Endodermal cell (in vitro differentiated cells): ENCODE measurements at regions not wholly inside any gene's neighbourhood (a gene's known extent, or its start where the extent isn't known, plus 50 kb on each side); places are given as distances from the start of the nearest gene placed in this dataset.

Experiments
- DNase-seq: peaks from one replicate; pipeline ENCODE4 v3.0.0-alpha.2; 2017
- H3K27ac ChIP-seq: 2 replicates; pipeline ENCODE4 v1.5.1; 2013; ENCODE audit warnings: mild to moderate bottlenecking, low read depth, low read length, moderate library complexity
- H3K27me3 ChIP-seq: 2 replicates; pipeline ENCODE4 v1.6.1; 2013; ENCODE audit warnings: mild to moderate bottlenecking, low read length, moderate library complexity; ENCODE audit not compliant: insufficient read depth, control insufficient read depth, poor library complexity, severe bottlenecking
- H3K36me3 ChIP-seq: 2 replicates; pipeline ENCODE4 v1.7.0; 2013; ENCODE audit warnings: mild to moderate bottlenecking, low read length, moderate library complexity; ENCODE audit not compliant: control insufficient read depth, insufficient read depth
- H3K4me1 ChIP-seq: one replicate; pipeline ENCODE4 v1.7.0; 2013; ENCODE audit warnings: low read length; ENCODE audit not compliant: control insufficient read depth, insufficient read depth
- H3K4me3 ChIP-seq: 2 replicates; pipeline ENCODE4 v1.5.1; 2013; ENCODE audit warnings: mild to moderate bottlenecking, low read length, moderate library complexity
- H3K9ac ChIP-seq: 2 replicates; pipeline ENCODE4 v1.6.1; 2013; ENCODE audit warnings: mild to moderate bottlenecking, low read length, moderate library complexity; ENCODE audit not compliant: poor library complexity, severe bottlenecking; ENCODE audit errors: extremely low read depth
- H3K9me3 ChIP-seq: 2 replicates; pipeline ENCODE4 v1.6.1; 2013; ENCODE audit warnings: mild to moderate bottlenecking, low read length, moderate library complexity; ENCODE audit not compliant: control insufficient read depth
- H3K27ac Mint-ChIP-seq: 2 replicates; pipeline ENCODE4 v1.8.0; 2020; ENCODE audit warnings: mixed read lengths
- H3K27me3 Mint-ChIP-seq: 2 replicates; pipeline ENCODE4 v1.8.0; 2021; ENCODE audit warnings: mild to moderate bottlenecking, mixed read lengths; ENCODE audit not compliant: insufficient read depth
- H3K36me3 Mint-ChIP-seq: 2 replicates; pipeline ENCODE4 v1.8.0; 2020; ENCODE audit warnings: low read depth, mixed read lengths
- H3K4me1 Mint-ChIP-seq: 2 replicates; pipeline ENCODE4 v1.8.0; 2020; ENCODE audit warnings: mixed read lengths
- H3K4me3 Mint-ChIP-seq: 2 replicates; pipeline ENCODE4 v1.8.0; 2020; ENCODE audit warnings: mild to moderate bottlenecking, moderate library complexity, mixed read lengths
- H3K9me3 Mint-ChIP-seq: 2 replicates; pipeline ENCODE4 v1.8.0; 2020; ENCODE audit warnings: mild to moderate bottlenecking, mixed read lengths
- WGBS, 2 experiments: methylation state at CpG; one replicate each; pipeline versions ENCODE4 v1.1.5 to v1.1.7; 2013; ENCODE audit warnings: missing lambda C conversion rate in 2 of 2, mixed read lengths in 1 of 2; ENCODE audit not compliant: insufficient coverage in 1 of 2, insufficient read length in 1 of 2; 5-methylcytosine and 5-hydroxymethylcytosine counted together
- TF ChIP-seq, protein P1 (sequence below): fragments of 200-600 bp; sonication (generic); conservative IDR thresholded peaks from 2 replicates; pipeline ENCODE4 v1.5.0; 2021; ENCODE audit warnings: antibody characterized with exemption, mild to moderate bottlenecking

DNA sequence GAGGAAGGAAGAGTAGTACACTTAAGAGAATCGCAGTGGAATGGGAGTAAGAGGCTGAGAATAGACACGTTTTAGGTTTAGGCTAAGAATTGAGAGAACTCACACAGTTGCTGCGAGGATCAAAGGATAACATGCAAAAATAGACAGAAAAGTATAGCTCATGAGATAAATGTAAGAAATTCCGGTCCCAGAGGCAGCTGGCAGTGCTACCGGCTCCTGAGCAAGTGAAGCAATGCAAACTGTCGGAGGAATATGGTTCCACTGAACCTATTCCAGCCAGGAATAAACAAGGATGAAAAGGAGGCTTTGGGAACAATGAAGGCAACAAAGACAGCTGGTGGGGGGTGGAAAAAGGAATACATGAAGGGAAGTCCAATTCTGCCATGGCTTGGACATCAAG, 191.8 kb downstream of the QDPR start:
- H3K4me3 Mint-ChIP-seq, result no peak overlapping the region
- WGBS, 2 experiments, result 93 to 97% methylated on average over 6 of the region's 6 CpGs
- H3K9me3 Mint-ChIP-seq, result no peaks in the 10 kb centered on the region
- H3K4me1 Mint-ChIP-seq, result peaks cover 1% of the 10 kb centered on the region
- no peaks in the 10 kb centered on the region for H3K4me1 ChIP-seq
- H3K36me3 Mint-ChIP-seq, result no peaks in the 10 kb centered on the region
- H3K27me3 ChIP-seq, result no peaks in the 10 kb centered on the region
- TF ChIP-seq, protein P1, sequence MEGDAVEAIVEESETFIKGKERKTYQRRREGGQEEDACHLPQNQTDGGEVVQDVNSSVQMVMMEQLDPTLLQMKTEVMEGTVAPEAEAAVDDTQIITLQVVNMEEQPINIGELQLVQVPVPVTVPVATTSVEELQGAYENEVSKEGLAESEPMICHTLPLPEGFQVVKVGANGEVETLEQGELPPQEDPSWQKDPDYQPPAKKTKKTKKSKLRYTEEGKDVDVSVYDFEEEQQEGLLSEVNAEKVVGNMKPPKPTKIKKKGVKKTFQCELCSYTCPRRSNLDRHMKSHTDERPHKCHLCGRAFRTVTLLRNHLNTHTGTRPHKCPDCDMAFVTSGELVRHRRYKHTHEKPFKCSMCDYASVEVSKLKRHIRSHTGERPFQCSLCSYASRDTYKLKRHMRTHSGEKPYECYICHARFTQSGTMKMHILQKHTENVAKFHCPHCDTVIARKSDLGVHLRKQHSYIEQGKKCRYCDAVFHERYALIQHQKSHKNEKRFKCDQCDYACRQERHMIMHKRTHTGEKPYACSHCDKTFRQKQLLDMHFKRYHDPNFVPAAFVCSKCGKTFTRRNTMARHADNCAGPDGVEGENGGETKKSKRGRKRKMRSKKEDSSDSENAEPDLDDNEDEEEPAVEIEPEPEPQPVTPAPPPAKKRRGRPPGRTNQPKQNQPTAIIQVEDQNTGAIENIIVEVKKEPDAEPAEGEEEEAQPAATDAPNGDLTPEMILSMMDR, result no peak
- H3K27me3 Mint-ChIP-seq, result peaks cover 5% of the 10 kb centered on the region
- H3K27ac ChIP-seq, result no peak overlapping the region
- H3K9me3 ChIP-seq, result no peaks in the 10 kb centered on the region
- no peaks in the 10 kb centered on the region for H3K36me3 ChIP-seq
- H3K4me3 ChIP-seq, result no peak overlapping the region
- H3K27ac Mint-ChIP-seq, result no peak overlapping the region
- no peak for DNase-seq
- no peak overlapping the region for H3K9ac ChIP-seq

DNA sequence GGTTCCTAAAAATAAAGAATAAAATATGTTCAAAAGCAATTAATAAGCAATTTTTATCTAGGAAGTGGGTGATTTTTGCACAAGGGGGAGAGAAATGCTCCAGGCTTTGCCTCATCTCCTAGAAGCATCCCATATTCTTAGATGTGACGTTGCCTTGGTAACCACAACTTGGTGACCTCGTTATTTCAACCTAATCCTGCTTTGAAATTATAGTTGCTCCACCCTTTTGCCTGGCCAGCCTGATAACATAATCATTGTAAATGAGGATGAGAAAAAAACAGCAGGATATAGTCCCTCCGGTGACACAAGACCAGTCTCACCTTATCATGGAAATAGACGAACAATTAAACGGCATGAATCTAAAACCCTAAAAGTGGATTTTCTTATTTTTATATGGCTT, 194.4 kb downstream of the QDPR start:
- Mint-ChIP-seq H3K27ac (no peak overlapping the region), H3K4me1 (no peaks in the 10 kb centered on the region), H3K9me3 (no peaks in the 10 kb centered on the region), H3K27me3 (no peaks in the 10 kb centered on the region), H3K4me3 (no peak overlapping the region), H3K36me3 (no peaks in the 10 kb centered on the region)
- no peak overlapping the region for H3K9ac ChIP-seq
- H3K36me3 ChIP-seq, result no peaks in the 10 kb centered on the region
- no peak overlapping the region for H3K4me3 ChIP-seq
- H3K4me1 ChIP-seq, result no peaks in the 10 kb centered on the region
- TF ChIP-seq, protein P1, result no peak
- H3K27me3 ChIP-seq, result no peaks in the 10 kb centered on the region
- 87% methylated on average over 5 of the region's 5 CpGs; no CpG with 5 or more reads in 1 of the 2 experiments for WGBS, 2 experiments
- H3K9me3 ChIP-seq, result no peaks in the 10 kb centered on the region
- no peak for DNase-seq
- H3K27ac ChIP-seq, result no peak overlapping the region

DNA sequence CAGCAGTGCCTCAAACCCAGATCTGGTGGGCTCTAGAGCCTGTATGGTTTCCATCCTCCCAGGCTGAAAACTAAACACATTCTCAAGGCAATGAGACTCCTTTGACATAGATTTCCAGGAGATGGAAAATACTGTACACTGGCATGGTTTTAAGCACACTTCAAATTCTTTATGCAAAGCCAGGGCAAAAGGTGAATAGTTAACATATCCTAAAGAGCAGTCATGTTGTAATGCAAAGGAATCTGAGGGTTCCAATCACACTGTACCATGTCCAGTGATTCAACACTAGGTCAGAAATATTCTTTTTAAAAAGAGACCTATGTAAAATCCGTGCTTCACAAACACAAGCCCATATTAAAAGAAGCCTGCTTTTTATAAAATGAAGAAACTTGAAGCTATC, 195.3 kb downstream of the QDPR start:
- no peak overlapping the region for H3K4me3 ChIP-seq
- TF ChIP-seq, protein P1, result no peak
- Mint-ChIP-seq H3K27ac (no peak overlapping the region), H3K4me1 (no peaks in the 10 kb centered on the region), H3K36me3 (no peaks in the 10 kb centered on the region), H3K27me3 (no peaks in the 10 kb centered on the region), H3K4me3 (no peak overlapping the region), H3K9me3 (no peaks in the 10 kb centered on the region)
- H3K36me3 ChIP-seq, result no peaks in the 10 kb centered on the region
- no peak for DNase-seq
- H3K9ac ChIP-seq, result no peak overlapping the region
- no peaks in the 10 kb centered on the region for H3K9me3 ChIP-seq
- no peak overlapping the region for H3K27ac ChIP-seq
- no peaks in the 10 kb centered on the region for H3K4me1 ChIP-seq
- 100% methylated on average over 1 of the region's 1 CpG; no CpG with 5 or more reads in 1 of the 2 experiments for WGBS, 2 experiments
- no peaks in the 10 kb centered on the region for H3K27me3 ChIP-seq
